Fibroblast of pulmonary artery (primary cell): ENCODE measurements at regions not wholly inside any gene's neighbourhood (a gene's known extent, or its start where the extent isn't known, plus 50 kb on each side); places are given as distances from the start of the nearest gene placed in this dataset.

ENCODE experiments used
- DNase-seq: peaks from one replicate; pipeline ENCODE4 v3.0.0-alpha.2; 2010; ENCODE audit warnings: low read depth
- H3K4me3 ChIP-seq: replicated peaks from 2 replicates; pipeline ENCODE4 v1.5.1; 2011; ENCODE audit warnings: low read depth, mild to moderate bottlenecking, control low read depth, low read length, moderate library complexity
- TF ChIP-seq, protein P1 (sequence below): IDR thresholded peaks from 2 replicates; pipeline ENCODE4 v1.5.1; 2011; ENCODE audit warnings: mild to moderate bottlenecking, control low read depth, low read length, inconsistent platforms; ENCODE audit errors: missing control alignments

DNA sequence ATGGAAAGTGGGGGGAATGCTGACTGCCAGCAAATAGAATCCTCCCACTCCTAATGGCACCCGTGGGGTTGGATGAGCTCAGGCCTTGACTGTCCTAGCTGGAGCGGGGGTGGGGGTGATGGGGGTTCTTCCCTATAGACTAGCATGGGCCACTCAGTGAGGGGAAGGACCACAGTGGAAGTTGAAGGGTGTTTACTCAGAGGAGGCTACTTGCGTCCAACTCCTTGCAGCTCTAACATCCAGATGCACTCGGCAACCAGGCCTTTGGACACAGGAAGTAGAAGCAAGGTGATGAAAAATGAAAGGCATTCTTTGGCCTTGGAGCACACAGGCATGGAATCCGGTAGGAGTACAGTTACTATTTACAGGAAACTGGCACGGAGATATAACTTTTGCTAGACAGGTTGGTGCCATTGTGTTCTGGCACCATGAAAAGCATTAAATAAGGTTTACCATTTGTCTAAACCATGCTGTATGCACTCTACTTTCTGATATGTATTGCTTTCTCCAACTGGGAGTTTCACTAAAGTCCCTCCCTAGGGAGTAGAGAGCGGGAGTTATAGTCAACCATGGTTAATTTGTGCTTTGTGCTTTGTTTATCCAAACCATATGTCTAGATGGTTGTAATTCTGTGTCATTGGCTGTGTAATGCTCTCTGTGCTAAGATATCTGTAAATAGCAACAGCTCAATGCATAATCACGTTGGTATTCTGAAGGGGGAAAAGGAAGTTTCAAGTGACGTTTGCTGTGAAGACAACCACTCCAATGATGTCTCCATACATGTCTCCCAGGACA is 125.3 kb downstream of the TSHZ3 start:
- peak; percentile 89 for DNase-seq
- H3K4me3 ChIP-seq, result no peak overlapping the region
- TF ChIP-seq, protein P1, sequence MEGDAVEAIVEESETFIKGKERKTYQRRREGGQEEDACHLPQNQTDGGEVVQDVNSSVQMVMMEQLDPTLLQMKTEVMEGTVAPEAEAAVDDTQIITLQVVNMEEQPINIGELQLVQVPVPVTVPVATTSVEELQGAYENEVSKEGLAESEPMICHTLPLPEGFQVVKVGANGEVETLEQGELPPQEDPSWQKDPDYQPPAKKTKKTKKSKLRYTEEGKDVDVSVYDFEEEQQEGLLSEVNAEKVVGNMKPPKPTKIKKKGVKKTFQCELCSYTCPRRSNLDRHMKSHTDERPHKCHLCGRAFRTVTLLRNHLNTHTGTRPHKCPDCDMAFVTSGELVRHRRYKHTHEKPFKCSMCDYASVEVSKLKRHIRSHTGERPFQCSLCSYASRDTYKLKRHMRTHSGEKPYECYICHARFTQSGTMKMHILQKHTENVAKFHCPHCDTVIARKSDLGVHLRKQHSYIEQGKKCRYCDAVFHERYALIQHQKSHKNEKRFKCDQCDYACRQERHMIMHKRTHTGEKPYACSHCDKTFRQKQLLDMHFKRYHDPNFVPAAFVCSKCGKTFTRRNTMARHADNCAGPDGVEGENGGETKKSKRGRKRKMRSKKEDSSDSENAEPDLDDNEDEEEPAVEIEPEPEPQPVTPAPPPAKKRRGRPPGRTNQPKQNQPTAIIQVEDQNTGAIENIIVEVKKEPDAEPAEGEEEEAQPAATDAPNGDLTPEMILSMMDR, result no peak

DNA sequence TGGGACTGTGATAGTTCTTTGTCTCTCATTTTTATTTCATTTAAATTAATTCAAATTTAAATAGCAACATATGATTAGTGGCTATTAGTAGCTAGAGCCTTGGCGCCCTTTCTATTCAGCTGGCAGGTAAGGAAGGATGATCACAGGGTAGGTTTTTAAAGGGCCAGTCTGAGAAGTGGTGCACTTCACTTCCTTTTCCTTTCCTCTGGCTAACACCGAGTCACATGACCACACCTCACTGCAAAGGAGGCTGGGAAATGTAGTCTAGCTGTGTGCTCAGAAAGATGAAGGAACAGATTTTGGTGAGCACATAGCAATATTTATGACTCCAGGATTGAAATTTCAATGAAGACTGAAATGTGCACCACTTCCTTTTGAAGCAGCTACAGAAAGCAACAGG is 128.7 kb downstream of the TSHZ3 start:
- peak; percentile 25 for DNase-seq
- TF ChIP-seq, protein P1, result no peak
- no peak overlapping the region for H3K4me3 ChIP-seq

DNA sequence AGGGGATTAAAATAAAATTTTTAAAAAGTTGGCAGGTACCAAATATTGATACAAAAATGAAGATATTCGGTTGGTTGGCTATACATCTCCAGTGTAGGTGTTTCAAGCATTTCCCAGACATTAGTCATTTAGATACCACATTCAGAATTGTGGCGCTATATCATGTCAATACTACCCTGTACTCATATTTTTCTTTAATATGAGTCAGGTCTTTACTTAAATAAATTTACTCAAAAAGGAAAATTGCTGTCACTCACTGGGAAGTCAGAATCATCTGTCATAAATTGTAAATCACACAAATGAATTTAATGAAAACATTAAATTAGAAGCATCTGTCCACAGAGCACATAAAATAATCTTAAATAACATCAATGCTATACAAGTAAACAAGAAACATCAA is 134.2 kb downstream of the TSHZ3 start:
- H3K4me3 ChIP-seq, result no peak overlapping the region
- DNase-seq, result no peak
- TF ChIP-seq, protein P1, result no peak

DNA sequence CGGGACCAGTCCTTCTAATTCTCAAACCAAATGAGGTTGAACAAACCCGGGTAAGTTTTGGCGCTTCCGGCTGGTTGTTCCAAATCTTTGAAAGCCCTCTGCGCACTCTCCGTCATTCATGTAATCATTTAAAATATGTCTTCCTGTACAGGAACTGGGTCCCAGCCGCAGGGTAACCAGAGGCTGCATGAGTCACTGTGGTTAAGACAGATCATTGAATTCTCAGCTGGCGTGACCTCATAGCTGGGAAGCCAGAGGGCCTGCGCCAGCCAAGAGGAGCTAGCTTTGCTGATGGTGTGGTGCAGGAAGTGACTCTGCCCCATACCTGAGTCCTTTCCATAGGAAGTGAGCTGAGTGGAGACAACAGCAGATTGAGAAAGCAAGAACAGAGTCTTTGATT is 135.2 kb downstream of the TSHZ3 start:
- TF ChIP-seq, protein P1, result no peak
- DNase-seq, result peak; percentile 99
- no peak overlapping the region for H3K4me3 ChIP-seq

DNA sequence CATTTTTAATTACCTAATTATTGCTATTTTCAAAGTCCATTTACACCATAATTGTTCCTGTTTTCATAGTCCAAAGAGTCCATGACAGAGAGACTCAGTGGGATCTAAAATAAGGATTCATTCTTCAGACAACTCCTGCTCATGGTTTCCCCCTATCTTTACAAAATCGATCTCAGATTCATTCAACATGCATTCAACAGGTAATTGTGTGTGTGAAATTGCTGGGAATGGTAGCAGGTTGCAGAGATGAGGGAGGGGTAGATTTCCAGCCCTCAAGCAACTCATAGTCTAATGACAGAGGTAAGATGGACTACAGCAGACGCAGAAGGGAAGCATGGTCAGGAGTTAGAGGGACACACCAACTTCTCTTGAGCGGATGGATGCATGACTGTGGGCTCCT is 138.1 kb downstream of the TSHZ3 start:
- TF ChIP-seq, protein P1, result no peak
- no peak overlapping the region for H3K4me3 ChIP-seq
- DNase-seq, result no peak

DNA sequence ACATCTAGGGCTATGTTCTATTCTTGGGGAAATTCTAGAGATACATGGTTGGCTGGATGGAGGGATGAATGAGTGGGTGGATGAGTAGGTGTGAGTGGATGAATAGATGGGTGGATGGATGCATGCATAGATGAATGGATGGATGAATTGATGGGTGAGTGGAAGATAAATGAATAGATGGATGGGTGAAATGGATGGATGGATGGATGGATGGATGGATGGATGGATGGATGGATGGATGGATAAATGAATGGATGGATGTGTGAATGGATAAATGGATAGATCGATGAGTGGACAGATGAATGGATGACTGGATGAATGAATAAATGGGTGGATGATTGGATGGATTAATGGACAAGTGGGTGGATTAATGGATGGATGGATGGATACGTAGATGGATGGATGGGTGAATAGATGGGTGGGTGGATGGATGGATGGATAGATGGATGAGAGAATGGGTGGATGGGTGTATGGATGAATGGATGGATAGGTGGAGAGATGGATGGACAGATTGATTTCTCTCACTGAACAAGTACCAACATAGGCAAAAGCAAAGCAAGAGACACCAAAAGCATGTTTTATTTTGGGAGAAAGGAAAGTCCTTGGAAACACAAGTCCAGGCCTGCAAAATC is 143.2 kb downstream of the TSHZ3 start:
- no peak overlapping the region for H3K4me3 ChIP-seq
- no peak for DNase-seq
- TF ChIP-seq, protein P1, result no peak
